ENCODE measurements at regions not wholly inside any gene's neighbourhood (a gene's known extent, or its start where the extent isn't known, plus 50 kb on each side); places are given as distances from the start of the nearest gene placed in this dataset.

DNA sequence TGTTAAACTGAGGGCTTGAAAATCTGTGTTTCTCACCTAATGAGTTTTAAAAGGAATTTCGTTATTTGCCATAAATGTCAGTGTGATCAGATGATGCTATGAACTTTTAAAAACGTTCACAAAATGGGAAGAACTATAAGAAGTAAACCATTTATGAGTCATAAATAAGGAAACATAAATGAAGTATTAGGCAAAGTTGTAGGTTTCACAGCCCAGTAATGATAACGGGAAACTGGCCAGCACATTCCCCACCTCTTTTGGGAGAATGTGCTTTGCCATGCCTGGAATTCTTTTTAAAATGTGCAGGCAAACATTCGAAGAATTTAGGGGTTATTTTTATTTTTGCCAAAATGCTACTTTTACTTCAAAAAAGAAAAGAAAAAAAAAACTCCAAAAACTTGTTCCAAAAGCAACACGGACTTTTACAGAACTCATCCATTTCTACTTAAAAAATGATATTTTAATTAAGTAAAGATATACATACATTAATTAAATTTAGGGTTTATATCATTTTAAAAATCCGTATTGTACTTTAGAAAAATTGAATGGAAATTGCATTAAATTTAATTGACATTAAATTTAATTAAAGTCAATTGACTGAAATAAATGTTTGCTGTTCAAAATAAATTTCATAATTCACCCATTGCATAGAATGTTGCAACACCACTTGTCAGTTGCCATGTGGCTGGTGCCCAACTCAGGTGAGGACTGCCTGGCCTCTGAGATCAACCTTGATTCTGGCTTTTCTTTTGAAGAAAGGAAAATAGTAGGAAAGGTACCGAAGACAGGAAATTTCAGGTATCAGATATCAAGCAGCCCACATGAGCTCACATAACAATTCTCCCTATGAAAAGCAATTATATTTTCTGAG is 1198.5 kb downstream of the EFNB2 start:
- Histone ChIP-seq H3K27me3 (no peaks in the 10 kb centered on the region), H3K36me3 (replicated peaks in 1 of 2) (no peaks in the 10 kb centered on the region), H3K9me3 (replicated peaks in 1 of 3) (no peaks in the 10 kb centered on the region), H3K27ac (no peak overlapping the region), H3K4me3 (no peak overlapping the region), H3K4me1 (replicated peaks in 1 of 2) (no peaks in the 10 kb centered on the region)
- no peak for TF ChIP-seq POLR2A (IDR thresholded peaks at IDR 0.05)
- TF ChIP-seq, protein P1, sequence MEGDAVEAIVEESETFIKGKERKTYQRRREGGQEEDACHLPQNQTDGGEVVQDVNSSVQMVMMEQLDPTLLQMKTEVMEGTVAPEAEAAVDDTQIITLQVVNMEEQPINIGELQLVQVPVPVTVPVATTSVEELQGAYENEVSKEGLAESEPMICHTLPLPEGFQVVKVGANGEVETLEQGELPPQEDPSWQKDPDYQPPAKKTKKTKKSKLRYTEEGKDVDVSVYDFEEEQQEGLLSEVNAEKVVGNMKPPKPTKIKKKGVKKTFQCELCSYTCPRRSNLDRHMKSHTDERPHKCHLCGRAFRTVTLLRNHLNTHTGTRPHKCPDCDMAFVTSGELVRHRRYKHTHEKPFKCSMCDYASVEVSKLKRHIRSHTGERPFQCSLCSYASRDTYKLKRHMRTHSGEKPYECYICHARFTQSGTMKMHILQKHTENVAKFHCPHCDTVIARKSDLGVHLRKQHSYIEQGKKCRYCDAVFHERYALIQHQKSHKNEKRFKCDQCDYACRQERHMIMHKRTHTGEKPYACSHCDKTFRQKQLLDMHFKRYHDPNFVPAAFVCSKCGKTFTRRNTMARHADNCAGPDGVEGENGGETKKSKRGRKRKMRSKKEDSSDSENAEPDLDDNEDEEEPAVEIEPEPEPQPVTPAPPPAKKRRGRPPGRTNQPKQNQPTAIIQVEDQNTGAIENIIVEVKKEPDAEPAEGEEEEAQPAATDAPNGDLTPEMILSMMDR (IDR thresholded peaks at IDR 0.05): no peak
- intact Hi-C loops (cut with DNase I): no loop called here
- 59 to 75% (median 66%) methylated on average over 7 of the region's 7 CpGs for WGBS, 4 donors
- DNase-seq: peak in 2 of 7 donors; percentile 21 to 30

- no peak overlapping the region for H3K4me3 ChIP-seq
- WGBS, 4 donors: 46 to 62% (median 54%) methylated on average over 3 of the region's 3 CpGs
- TF ChIP-seq, protein P1 (IDR thresholded peaks at IDR 0.05): no peak
- no peak for TF ChIP-seq POLR2A (IDR thresholded peaks at IDR 0.05)
Measured at GRCh38 chr13:105334211-105334610, 1201.3 kb downstream of the EFNB2 start.

DNA sequence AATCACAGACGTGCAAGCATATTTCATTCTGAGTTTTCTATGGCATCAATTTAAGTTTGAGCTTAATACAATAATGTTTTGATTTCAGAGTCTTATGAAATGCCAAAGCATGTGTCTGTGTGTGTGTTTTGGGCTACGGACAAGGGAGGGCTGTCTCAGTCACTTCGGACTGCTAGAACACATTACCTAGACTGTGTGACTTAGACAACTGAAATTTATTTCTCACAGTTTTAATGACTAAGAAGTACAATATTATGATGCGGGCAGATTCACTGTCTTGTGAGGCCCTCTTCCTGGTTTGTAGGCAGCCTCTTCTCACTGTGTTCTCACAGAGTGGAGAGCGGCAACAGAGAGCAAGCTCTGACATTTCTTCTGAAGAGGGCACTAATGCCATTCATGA is 1202.0 kb downstream of the EFNB2 start:
- WGBS, 4 donors: 74 to 94% (median 90%) methylated on average over 5 of the region's 5 CpGs

More at GRCh38 chr13:105334211-105334610, 1201.3 kb downstream of the EFNB2 start:
- H3K4me1 ChIP-seq (replicated peaks in 1 of 2): no peaks in the 10 kb centered on the region
- no peak overlapping the region for H3K27ac ChIP-seq
- DNase-seq: no peak
- H3K9me3 ChIP-seq (replicated peaks in 1 of 3): no peaks in the 10 kb centered on the region
- intact Hi-C loops (cut with DNase I): no loop called here
- H3K27me3 ChIP-seq: no peaks in the 10 kb centered on the region
- no peaks in the 10 kb centered on the region for H3K36me3 ChIP-seq (replicated peaks in 1 of 2)

DNA sequence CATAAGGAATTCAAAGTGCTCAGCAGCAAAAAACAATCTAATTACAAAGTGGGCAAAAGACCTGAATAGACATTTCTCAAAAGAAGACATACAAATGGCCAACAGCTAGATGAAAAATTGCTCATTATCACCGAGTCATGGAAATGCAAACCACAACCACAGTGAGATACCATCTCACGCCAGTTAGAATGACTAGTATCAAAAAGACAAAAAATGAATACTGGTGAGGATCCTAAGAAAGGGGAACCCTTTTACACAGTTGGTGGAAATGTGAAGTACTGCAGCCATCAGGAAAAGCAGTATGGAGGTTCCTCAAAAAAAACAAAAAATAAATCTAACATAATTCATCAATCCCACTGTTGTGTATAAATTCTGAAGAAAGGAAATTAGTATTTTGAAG is 1206.1 kb downstream of the EFNB2 start:
- no peak overlapping the region for H3K27ac ChIP-seq
- no peaks in the 10 kb centered on the region for H3K4me1 ChIP-seq (replicated peaks in 1 of 2)
- H3K9me3 ChIP-seq (replicated peaks in 1 of 3): no peaks in the 10 kb centered on the region
- no peak overlapping the region for H3K4me3 ChIP-seq
- TF ChIP-seq, protein P1 (IDR thresholded peaks at IDR 0.05): no peak
- TF ChIP-seq POLR2A (IDR thresholded peaks at IDR 0.05): no peak
- no peaks in the 10 kb centered on the region for H3K27me3 ChIP-seq
- WGBS, 4 donors: 70 to 87% (median 79%) methylated on average over 2 of the region's 2 CpGs
- intact Hi-C loops (cut with DNase I): no loop called here
- DNase-seq: no peak
- no peaks in the 10 kb centered on the region for H3K36me3 ChIP-seq (replicated peaks in 1 of 2)

More for the DNA sequence above, 1202.0 kb downstream of the EFNB2 start:
- intact Hi-C loops (cut with DNase I): no loop called here
- Histone ChIP-seq H3K27me3 (no peaks in the 10 kb centered on the region), H3K27ac (no peak overlapping the region), H3K4me3 (no peak overlapping the region), H3K9me3 (replicated peaks in 1 of 3) (no peaks in the 10 kb centered on the region), H3K36me3 (replicated peaks in 1 of 2) (no peaks in the 10 kb centered on the region), H3K4me1 (replicated peaks in 1 of 2) (no peaks in the 10 kb centered on the region)
- TF ChIP-seq POLR2A (IDR thresholded peaks at IDR 0.05): no peak
- TF ChIP-seq, protein P1 (IDR thresholded peaks at IDR 0.05): no peak
- DNase-seq: no peak
